ENCODE measurements at regions not wholly inside any gene's neighbourhood (a gene's known extent, or its start where the extent isn't known, plus 50 kb on each side); places are given as distances from the start of the nearest gene placed in this dataset.

GRCh38 chr12:28110329-28110728 lies 79.9 kb upstream of the CCDC91 start:
- peak; percentile 8 for DNase-seq

DNA sequence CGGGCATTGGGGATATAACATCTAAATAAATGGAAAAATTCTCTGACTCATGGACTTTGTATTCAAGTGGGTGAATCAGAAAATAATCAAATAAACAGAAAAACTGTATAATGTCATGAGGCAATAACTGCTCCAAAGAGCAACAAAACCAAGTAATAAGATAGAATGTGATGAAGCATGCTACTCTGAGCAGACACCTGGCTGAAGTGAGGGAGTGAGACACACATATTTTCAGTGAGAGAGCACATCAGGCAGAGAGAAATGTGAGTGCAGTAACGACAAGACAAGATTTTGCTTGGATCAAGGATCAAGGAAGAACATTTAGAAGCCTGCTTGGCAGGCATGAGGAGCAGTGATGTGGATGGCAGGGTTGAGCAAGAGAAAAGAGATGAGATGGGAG lies 75.8 kb upstream of the CCDC91 start:
- no peak for DNase-seq

DNA sequence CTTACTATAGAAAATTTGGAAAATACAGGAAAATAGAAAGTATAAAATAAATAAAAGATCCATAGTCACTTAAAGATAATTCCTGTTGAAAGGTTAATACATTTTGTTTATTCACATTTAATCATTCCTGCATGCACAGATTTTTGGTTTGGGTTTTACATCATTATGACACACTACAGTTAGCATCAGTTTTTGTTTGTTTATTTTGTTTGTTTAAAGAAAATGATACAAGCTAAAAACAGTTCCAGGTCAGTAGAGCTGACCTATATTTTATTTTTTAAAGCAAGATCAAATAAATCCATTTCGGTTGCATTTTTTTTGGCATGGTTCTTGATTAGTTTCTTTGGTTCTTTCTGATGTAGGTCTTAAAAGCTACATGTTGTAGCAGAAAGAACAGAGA lies 68.8 kb upstream of the CCDC91 start:
- DNase-seq, result no peak

GRCh38 chr12:28121899-28122655 lies 68.2 kb upstream of the CCDC91 start:
- DNase-seq, result no peak

GRCh38 chr12:28122756-28123155 lies 67.5 kb upstream of the CCDC91 start:
- no peak for DNase-seq

DNA sequence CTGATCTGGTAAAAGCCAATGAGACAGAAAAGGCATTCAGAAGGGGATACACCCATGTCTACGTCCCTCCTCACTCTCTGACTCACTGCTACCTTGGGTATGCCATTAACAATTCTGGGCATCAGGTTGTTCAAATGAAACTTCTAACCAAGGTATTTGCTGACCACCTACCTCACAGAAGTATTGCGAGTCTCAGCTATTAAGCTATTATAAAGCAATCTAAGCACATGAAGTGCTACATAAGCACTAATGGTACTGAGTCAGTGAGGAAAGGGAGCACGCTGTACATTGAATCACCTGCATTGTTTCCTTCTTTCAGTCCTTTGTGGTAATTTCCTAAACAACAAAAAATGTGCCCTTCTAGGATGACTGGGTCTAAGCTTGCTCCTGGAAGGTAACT lies 62.8 kb upstream of the CCDC91 start:
- no peak for DNase-seq

DNA sequence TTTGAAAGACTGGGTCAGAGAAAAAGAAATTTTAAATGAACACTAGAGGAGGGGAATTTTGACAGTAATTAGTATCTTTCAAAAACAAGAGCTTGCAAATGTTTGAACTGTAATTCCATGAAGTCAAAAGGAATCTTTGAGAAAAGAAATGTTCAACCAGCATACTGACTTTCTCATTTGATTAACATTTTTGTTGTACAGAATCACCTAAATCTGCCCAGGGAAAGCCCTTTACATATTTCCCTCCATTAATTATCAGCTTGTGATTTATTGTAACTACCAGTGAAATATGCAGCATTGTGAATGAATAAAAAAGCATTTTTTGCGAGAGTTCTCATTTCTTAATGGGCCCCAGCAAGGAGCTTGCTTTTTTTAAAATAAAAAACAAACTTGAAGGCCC lies 61.2 kb upstream of the CCDC91 start:
- no peak for DNase-seq

GRCh38 chr12:28130234-28130624 lies 60.0 kb upstream of the CCDC91 start:
- DNase-seq, result no peak

GRCh38 chr12:28130625-28131598 lies 59.3 kb upstream of the CCDC91 start:
- DNase-seq, result no peak

- DNase-seq, result no peak
Observed at GRCh38 chr12:28132398-28132797, 57.9 kb upstream of the CCDC91 start.

DNA sequence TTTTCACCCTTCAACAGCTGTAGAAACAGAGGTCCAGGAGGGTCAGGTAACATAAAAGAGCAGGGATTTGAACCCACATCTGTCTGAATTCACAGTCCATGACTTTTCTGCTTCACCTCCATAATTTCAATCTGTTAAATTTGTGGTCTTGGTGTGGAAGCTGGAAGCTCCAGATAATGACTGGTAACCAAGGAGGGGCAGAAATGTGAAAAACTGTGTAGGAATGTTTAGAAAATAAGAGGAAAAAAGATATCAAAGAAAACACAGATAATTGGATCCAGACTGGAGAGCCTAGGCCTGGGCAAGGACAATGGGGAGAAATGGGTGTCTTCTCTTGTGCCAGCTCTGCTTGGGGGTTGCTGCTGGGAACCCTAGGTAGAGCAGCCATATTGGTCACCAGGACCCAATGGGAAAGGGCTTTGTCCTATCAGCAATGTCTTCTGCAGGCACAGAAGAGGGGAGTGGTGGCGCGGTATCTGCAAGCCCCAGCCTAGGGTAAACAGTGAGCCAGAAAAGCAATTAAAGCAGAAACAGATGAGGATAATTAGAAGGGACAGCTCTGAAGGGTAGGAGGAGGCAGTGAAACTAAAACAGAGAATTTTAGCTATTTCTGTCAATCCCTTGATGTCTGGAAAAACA lies 54.3 kb upstream of the CCDC91 start:
- no peak for DNase-seq

DNA sequence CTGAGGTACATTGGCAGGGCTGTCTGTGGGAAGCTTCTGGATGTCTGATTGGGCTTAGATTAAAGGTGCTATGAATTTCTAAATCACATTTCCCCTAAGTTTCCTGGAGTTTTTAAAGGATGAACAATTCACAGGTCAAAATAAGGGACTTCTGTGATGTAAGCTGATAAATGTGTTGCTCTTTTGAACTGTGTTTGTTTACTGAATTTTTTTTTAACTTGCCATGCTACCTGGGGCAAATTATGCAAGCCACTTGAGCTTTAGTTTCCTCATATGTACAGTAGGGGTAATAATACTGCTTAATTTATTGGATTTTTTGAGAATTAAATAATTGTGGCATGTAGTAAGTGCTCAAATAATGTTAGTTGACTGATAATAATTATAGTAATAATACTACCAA lies 52.8 kb upstream of the CCDC91 start:
- DNase-seq, result no peak

GRCh38 chr12:28140404-28140803 lies 49.9 kb upstream of the CCDC91 start:
- no peak for DNase-seq
